HepG2 (cell line): ENCODE measurements at regions not wholly inside any gene's neighbourhood (a gene's known extent, or its start where the extent isn't known, plus 50 kb on each side); places are given as distances from the start of the nearest gene placed in this dataset.

Experiments
- ATAC-seq: fragments of 200-7000 bp; cut with Tn5 transposase; 3 replicates; pipeline ENCODE4 v1.9.1; 2020; ENCODE audit warnings: mild to moderate bottlenecking, moderate library complexity
- BruUV-seq: library from RNA; stranded (reverse); fragments of 400-500 nt; replicated peaks from 2 replicates; lab custom pipeline; 2021; lab: Mats Ljungman, UMichigan
- CTCF ChIA-PET: fragments of 300-600 bp; formaldehyde crosslinking; extraction: SDS; loops from one replicate; lab custom pipeline; 2021; ENCODE audit warnings: low total read pairs, inconsistent platforms, low intra/inter-chr PET ratio; lab: Yijun Ruan, JAX
- POLR2A ChIA-PET: fragments of 350-600 bp; sonication (Branson Sonifier 250); formaldehyde crosslinking; loops from one replicate; lab custom pipeline; 2020; ENCODE audit warnings: antibody characterized with exemption, inconsistent platforms; lab: Yijun Ruan, JAX
- DNase-seq: peaks from one replicate; pipeline ENCODE4 v3.0.0-alpha.2; 2015; ENCODE audit warnings: low spot score
- FAIRE-seq: peaks from 3 replicates; lab custom pipeline; 2011; peaks lifted over from hg19 to GRCh38; lab: Jason Lieb, UNC
- H2AFZ ChIP-seq: one replicate; pipeline ENCODE4 v1.6.1; 2011; ENCODE audit warnings: low read length, inconsistent platforms
- H3K27ac ChIP-seq: fragments of 300-600 bp; 3 replicates; pipeline ENCODE4 v1.8.0; 2011; ENCODE audit warnings: mixed run types, mild to moderate bottlenecking, mixed read lengths, low read length, inconsistent platforms; ENCODE audit not compliant: insufficient read depth; ENCODE audit errors: extremely low read length
- H3K27me3 ChIP-seq, 2 experiments: fragments of 200-600 bp in 1 of 2; 2 replicates in 1 of 2; 3 replicates in 1 of 2; pipeline versions ENCODE4 v1.6.0 to v1.8.0; 2011; ENCODE audit warnings: low read length in 2 of 2, mild to moderate bottlenecking in 2 of 2, moderate library complexity in 2 of 2, inconsistent platforms in 1 of 2; ENCODE audit not compliant: insufficient read depth in 2 of 2, control insufficient read depth in 1 of 2
- H3K36me3 ChIP-seq, 2 experiments: fragments of 200-600 bp in 1 of 2; replicated peaks in 1 of 2; 2 replicates in 1 of 2; 3 replicates in 1 of 2; pipeline versions ENCODE4 v1.5.1 to v1.8.0; 2011; ENCODE audit warnings: low read length in 2 of 2, inconsistent platforms in 1 of 2; ENCODE audit not compliant: insufficient read depth in 2 of 2, control insufficient read depth in 1 of 2
- H3K4me1 ChIP-seq: 2 replicates; pipeline ENCODE4 v1.5.1; 2012; ENCODE audit warnings: low read length, inconsistent platforms; ENCODE audit not compliant: insufficient read depth
- H3K4me2 ChIP-seq: 2 replicates; pipeline ENCODE4 v1.6.0; 2011; ENCODE audit warnings: low read depth, low read length, inconsistent platforms
- H3K4me3 ChIP-seq, 3 experiments: fragments of 200-600 bp in 1 of 3; sonication (generic), shearing (Covaris generic) in 1 of 3; replicated peaks in 1 of 3; 2 replicates each; pipeline ENCODE4 v1.5.1; 2011 to 2016; ENCODE audit warnings: low read length in 3 of 3, inconsistent platforms in 2 of 3, low read depth in 2 of 3, mild to moderate bottlenecking in 2 of 3, control low read depth in 1 of 3, mixed read lengths in 1 of 3; ENCODE audit not compliant: insufficient read depth in 1 of 3
- H3K79me2 ChIP-seq: one replicate; pipeline ENCODE4 v1.6.1; 2011; ENCODE audit warnings: low read length, inconsistent platforms; ENCODE audit not compliant: insufficient read depth
- H3K9ac ChIP-seq: 2 replicates; pipeline ENCODE4 v1.6.0; 2011; ENCODE audit warnings: mild to moderate bottlenecking, low read depth, low read length, inconsistent platforms; ENCODE audit not compliant: insufficient read depth
- H3K9me3 ChIP-seq: 2 replicates; pipeline ENCODE4 v1.5.1; 2012; ENCODE audit warnings: mild to moderate bottlenecking, low read length
- H4K20me1 ChIP-seq: 2 replicates; pipeline ENCODE4 v1.6.0; 2011; ENCODE audit warnings: inconsistent platforms, mild to moderate bottlenecking, low read length, moderate library complexity; ENCODE audit not compliant: insufficient read depth
- GFI1 ChIP-seq: sonication (generic); formaldehyde crosslinking; IDR thresholded peaks from 2 replicates; pipeline ENCODE4 v1.5.0; 2020; ENCODE audit warnings: missing genetic modification reagents, mild to moderate bottlenecking, borderline replicate concordance
- HNRNPH1 ChIP-seq: fragments of 200-400 bp; formaldehyde crosslinking; optimal IDR thresholded peaks from 2 replicates; pipeline ENCODE3; 2017; ENCODE audit warnings: mild to moderate bottlenecking, low read depth, low read length
- ISX ChIP-seq: sonication (generic); formaldehyde crosslinking; conservative IDR thresholded peaks from 2 replicates; pipeline ENCODE4 v1.5.0; 2020; ENCODE audit warnings: missing genetic modification reagents
- LCORL ChIP-seq, 2 experiments: fragments of 450-650 bp in 1 of 2; sonication (generic) in 1 of 2; formaldehyde crosslinking in 1 of 2; IDR thresholded peaks; 2 replicates each; pipeline versions ENCODE4 v1.5.0 to v1.6.1; 2017 to 2020; ENCODE audit warnings: antibody characterized with exemption in 1 of 2, missing genetic modification reagents in 1 of 2
- PRMT3 ChIP-seq: sonication (generic); formaldehyde crosslinking; IDR thresholded peaks from 2 replicates; pipeline ENCODE4 v1.8.1; 2022; ENCODE audit warnings: low read depth, mild to moderate bottlenecking, moderate library complexity, missing genetic modification reagents, borderline replicate concordance
- ZNF274 ChIP-seq: sonication (generic); formaldehyde crosslinking; IDR thresholded peaks from 2 replicates; pipeline ENCODE4 v1.5.1; 2020; ENCODE audit warnings: mild to moderate bottlenecking, missing genetic modification reagents
- ZNF460 ChIP-seq: sonication (generic); formaldehyde crosslinking; IDR thresholded peaks from 2 replicates; pipeline ENCODE4 v1.5.1; 2020; ENCODE audit warnings: missing genetic modification reagents, mild to moderate bottlenecking, borderline replicate concordance
- ZNF577 ChIP-seq: sonication (generic); formaldehyde crosslinking; IDR thresholded peaks from 2 replicates; pipeline ENCODE4 v1.4.0; 2020; ENCODE audit warnings: mild to moderate bottlenecking, low read depth, missing genetic modification reagents, borderline replicate concordance
- whole genome bisulfite sequencing: methylation state at CpG from one replicate; pipeline ENCODE4 v1.1.6; 2017; ENCODE audit warnings: low lambda C conversion rate; 5-methylcytosine and 5-hydroxymethylcytosine counted together
- in situ Hi-C: cut with HindIII; loops from 2 replicates; pipeline ENCODE4 v1.10.0; 2017; ENCODE audit warnings: low pct_unique_long_range_greater_than_20kb; ENCODE audit not compliant: extremely low pct_ligation_motif_present
- intact Hi-C: fragments of 100-400 bp; cut with micrococcal nuclease; formaldehyde crosslinking; loops from one replicate; pipeline ENCODE4 v1.10.0; 2022; ENCODE audit not compliant: unreplicated experiment
- TF ChIP-seq, protein P1 (sequence below): sonication (generic); formaldehyde crosslinking; conservative IDR thresholded peaks from 2 replicates; pipeline ENCODE4 v1.4.0; 2020; ENCODE audit warnings: missing genetic modification reagents
- TF ChIP-seq, protein P2 (sequence below): conservative IDR thresholded peaks from 2 replicates; pipeline ENCODE4 v1.6.1; 2018; ENCODE audit warnings: missing genetic modification reagents
- TF ChIP-seq, protein P3 (sequence below): sonication (generic); formaldehyde crosslinking; IDR thresholded peaks from 2 replicates; pipeline ENCODE4 v1.4.0; 2020; ENCODE audit warnings: mild to moderate bottlenecking, missing genetic modification reagents, borderline replicate concordance

DNA sequence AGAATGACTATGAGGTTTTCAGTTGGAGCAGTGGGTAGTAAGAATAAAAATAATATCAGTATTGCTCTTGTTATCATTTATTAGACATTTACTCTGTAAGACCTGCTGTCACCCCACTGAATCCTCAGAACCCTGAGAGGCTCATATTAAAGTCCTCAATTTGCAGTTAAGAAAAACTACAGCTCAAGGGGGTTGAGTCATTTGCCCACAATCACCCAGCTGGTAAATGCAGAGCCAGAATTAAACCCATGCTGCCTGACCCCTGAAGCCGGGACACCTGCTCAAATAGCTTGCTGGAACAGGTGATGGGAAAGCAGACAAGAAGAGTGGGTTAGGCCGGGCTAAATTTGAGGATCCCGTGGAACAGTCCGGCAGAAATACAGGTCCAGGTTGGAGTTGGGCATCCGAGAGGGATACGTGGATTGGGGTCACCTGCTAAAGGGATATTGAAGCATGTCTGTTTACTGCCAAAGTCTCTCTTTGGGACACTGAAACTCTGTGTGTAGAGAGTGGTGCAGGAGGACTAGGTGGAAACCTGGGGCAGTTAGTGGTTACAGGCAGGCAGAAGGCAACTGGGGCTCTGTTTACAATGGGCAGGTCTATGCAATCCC is 344.1 kb downstream of the CDC5L start:
- no peaks in the 10 kb centered on the region for H3K36me3 ChIP-seq
- in situ Hi-C loops (no loop called here), intact Hi-C loops (no loop called here)
- H3K9ac ChIP-seq: no peak overlapping the region
- ATAC-seq: no peak
- WGBS: 39% methylated on average over 6 of the region's 6 CpGs
- H2AFZ ChIP-seq: no peak overlapping the region
- no peaks in the 10 kb centered on the region for H4K20me1 ChIP-seq
- BruUV-seq: no TSS peak
- H3K27me3 ChIP-seq: peaks cover 0 to 10% of the 10 kb centered on the region in 2 experiments; a peak in 3 of 5 replicates
- no peaks in the 10 kb centered on the region for H3K9me3 ChIP-seq
- FAIRE-seq: no peak
- H3K27ac ChIP-seq: no peak overlapping the region
- DNase-seq: no peak
- no peaks in the 10 kb centered on the region for H3K79me2 ChIP-seq
- CTCF ChIA-PET: no interaction called here
- H3K4me2 ChIP-seq: no peak overlapping the region
- POLR2A ChIA-PET: no interaction called here
- no peak overlapping the region for H3K4me3 ChIP-seq
- H3K4me1 ChIP-seq: no peaks in the 10 kb centered on the region
- TF ChIP-seq, protein P1, sequence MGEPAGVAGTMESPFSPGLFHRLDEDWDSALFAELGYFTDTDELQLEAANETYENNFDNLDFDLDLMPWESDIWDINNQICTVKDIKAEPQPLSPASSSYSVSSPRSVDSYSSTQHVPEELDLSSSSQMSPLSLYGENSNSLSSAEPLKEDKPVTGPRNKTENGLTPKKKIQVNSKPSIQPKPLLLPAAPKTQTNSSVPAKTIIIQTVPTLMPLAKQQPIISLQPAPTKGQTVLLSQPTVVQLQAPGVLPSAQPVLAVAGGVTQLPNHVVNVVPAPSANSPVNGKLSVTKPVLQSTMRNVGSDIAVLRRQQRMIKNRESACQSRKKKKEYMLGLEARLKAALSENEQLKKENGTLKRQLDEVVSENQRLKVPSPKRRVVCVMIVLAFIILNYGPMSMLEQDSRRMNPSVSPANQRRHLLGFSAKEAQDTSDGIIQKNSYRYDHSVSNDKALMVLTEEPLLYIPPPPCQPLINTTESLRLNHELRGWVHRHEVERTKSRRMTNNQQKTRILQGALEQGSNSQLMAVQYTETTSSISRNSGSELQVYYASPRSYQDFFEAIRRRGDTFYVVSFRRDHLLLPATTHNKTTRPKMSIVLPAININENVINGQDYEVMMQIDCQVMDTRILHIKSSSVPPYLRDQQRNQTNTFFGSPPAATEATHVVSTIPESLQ (CRISPR knock-in tag): no peak
- TF ChIP-seq ZNF274 (no peak), ISX (CRISPR knock-in tag) (no peak), ZNF577 (CRISPR knock-in tag) (no peak), PRMT3 (no peak), GFI1 (no peak), ZNF460 (no peak), HNRNPH1 (no peak), LCORL (IDR thresholded peaks at IDR 0.05) (no peak), LCORL (CRISPR knock-in tag; IDR thresholded peaks at IDR 0.05) (no peak)
- TF ChIP-seq, protein P2, sequence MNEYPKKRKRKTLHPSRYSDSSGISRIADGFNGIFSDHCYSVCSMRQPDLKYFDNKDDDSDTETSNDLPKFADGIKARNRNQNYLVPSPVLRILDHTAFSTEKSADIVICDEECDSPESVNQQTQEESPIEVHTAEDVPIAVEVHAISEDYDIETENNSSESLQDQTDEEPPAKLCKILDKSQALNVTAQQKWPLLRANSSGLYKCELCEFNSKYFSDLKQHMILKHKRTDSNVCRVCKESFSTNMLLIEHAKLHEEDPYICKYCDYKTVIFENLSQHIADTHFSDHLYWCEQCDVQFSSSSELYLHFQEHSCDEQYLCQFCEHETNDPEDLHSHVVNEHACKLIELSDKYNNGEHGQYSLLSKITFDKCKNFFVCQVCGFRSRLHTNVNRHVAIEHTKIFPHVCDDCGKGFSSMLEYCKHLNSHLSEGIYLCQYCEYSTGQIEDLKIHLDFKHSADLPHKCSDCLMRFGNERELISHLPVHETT (CRISPR knock-in tag): no peak
- TF ChIP-seq, protein P3, sequence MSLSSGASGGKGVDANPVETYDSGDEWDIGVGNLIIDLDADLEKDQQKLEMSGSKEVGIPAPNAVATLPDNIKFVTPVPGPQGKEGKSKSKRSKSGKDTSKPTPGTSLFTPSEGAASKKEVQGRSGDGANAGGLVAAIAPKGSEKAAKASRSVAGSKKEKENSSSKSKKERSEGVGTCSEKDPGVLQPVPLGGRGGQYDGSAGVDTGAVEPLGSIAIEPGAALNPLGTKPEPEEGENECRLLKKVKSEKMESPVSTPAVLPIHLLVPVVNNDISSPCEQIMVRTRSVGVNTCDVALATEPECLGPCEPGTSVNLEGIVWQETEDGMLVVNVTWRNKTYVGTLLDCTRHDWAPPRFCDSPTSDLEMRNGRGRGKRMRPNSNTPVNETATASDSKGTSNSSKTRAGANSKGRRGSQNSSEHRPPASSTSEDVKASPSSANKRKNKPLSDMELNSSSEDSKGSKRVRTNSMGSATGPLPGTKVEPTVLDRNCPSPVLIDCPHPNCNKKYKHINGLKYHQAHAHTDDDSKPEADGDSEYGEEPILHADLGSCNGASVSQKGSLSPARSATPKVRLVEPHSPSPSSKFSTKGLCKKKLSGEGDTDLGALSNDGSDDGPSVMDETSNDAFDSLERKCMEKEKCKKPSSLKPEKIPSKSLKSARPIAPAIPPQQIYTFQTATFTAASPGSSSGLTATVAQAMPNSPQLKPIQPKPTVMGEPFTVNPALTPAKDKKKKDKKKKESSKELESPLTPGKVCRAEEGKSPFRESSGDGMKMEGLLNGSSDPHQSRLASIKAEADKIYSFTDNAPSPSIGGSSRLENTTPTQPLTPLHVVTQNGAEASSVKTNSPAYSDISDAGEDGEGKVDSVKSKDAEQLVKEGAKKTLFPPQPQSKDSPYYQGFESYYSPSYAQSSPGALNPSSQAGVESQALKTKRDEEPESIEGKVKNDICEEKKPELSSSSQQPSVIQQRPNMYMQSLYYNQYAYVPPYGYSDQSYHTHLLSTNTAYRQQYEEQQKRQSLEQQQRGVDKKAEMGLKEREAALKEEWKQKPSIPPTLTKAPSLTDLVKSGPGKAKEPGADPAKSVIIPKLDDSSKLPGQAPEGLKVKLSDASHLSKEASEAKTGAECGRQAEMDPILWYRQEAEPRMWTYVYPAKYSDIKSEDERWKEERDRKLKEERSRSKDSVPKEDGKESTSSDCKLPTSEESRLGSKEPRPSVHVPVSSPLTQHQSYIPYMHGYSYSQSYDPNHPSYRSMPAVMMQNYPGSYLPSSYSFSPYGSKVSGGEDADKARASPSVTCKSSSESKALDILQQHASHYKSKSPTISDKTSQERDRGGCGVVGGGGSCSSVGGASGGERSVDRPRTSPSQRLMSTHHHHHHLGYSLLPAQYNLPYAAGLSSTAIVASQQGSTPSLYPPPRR (CRISPR knock-in tag): no peak
